Activated naive CD4-positive, alpha-beta T cell treated with anti-CD3 and anti-CD28 coated beads, Interleukin-2, amount 10 ng/mL, durations not matched to agents 7 days and 5 days (primary cell): ENCODE measurements at regions not wholly inside any gene's neighbourhood (a gene's known extent, or its start where the extent isn't known, plus 50 kb on each side); places are given as distances from the start of the nearest gene placed in this dataset.
"Not testable (repeated sequence)": the region's sequence is repeated elsewhere in the genome, so short reads cannot be mapped to it uniquely, and the experiment has no call there.

Experiments
- CTCF ChIA-PET: fragments of 350-600 bp; sonication (Branson Sonifier 250); formaldehyde crosslinking; loops from one replicate; lab custom pipeline; 2021; ENCODE audit warnings: antibody characterized with exemption; lab: Charles Lee
- DNase-seq: peaks from one replicate; pipeline ENCODE4 v3.0.0-alpha.2; 2020
- H3K27ac Mint-ChIP-seq: one replicate; pipeline ENCODE4 v1.8.0; 2021; ENCODE audit warnings: mild to moderate bottlenecking, moderate library complexity, mixed read lengths
- H3K27me3 Mint-ChIP-seq: one replicate; pipeline ENCODE4 v1.8.0; 2021; ENCODE audit warnings: mild to moderate bottlenecking, mixed read lengths
- H3K36me3 Mint-ChIP-seq: one replicate; pipeline ENCODE4 v1.8.0; 2021; ENCODE audit warnings: mixed read lengths
- H3K4me1 Mint-ChIP-seq: one replicate; pipeline ENCODE4 v1.8.0; 2021; ENCODE audit warnings: mixed read lengths
- H3K4me3 Mint-ChIP-seq: one replicate; pipeline ENCODE4 v1.8.0; 2021; ENCODE audit warnings: mild to moderate bottlenecking, moderate library complexity, mixed read lengths
- H3K9me3 Mint-ChIP-seq: one replicate; pipeline ENCODE4 v1.8.0; 2021; ENCODE audit warnings: mixed read lengths

- Mint-ChIP-seq H3K27me3 (no peaks in the 10 kb centered on the region), H3K27ac (no peak overlapping the region), H3K36me3 (no peaks in the 10 kb centered on the region), H3K9me3 (no peaks in the 10 kb centered on the region), H3K4me3 (no peak overlapping the region), H3K4me1 (no peaks in the 10 kb centered on the region)
- no peak for DNase-seq
- CTCF ChIA-PET: no interaction called here
These were observed 135.7 kb downstream of the IGF1 start for GRCh38 chr12:102344691-102345090.

DNA sequence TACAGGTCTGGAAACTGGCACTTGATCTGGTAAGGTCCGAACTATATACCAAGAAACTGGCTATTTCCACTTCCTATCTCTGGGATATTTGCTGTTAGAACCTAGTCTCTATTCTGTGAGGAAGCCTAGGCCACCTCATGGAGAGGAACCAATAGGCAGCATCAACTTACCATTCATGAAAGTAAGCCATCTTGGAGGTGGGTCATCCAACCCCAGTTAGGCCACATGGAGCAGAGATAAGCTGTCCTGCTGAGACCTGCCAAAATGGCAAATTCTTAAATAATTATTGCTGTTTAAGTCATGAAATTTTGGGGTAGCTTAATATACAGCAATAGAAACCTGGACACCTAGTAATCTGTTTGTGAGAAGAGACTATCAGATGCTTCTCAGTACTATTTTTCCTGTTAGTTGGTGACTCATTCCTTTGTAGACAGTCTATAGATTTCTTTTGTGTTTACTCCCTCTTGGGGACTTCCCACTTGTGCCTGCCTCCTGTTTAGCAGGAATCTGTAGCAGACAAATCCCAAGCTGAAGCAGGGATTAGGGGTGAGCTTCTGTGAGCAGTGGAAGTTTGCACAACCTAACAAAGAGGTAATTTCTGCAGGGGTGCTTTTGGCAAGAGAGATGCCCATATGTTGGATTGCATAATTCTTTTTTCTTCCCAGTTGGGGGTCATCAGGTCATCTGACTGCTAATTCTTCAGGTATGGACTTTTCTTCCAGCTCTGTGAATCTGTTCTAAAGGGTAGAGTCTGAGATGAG lies 136.8 kb downstream of the IGF1 start:
- H3K4me1 Mint-ChIP-seq: no peaks in the 10 kb centered on the region
- CTCF ChIA-PET: no interaction called here
- H3K27ac Mint-ChIP-seq: no peak overlapping the region
- DNase-seq: no peak
- H3K4me3 Mint-ChIP-seq: no peak overlapping the region
- no peaks in the 10 kb centered on the region for H3K36me3 Mint-ChIP-seq
- H3K9me3 Mint-ChIP-seq: no peaks in the 10 kb centered on the region
- no peaks in the 10 kb centered on the region for H3K27me3 Mint-ChIP-seq

DNA sequence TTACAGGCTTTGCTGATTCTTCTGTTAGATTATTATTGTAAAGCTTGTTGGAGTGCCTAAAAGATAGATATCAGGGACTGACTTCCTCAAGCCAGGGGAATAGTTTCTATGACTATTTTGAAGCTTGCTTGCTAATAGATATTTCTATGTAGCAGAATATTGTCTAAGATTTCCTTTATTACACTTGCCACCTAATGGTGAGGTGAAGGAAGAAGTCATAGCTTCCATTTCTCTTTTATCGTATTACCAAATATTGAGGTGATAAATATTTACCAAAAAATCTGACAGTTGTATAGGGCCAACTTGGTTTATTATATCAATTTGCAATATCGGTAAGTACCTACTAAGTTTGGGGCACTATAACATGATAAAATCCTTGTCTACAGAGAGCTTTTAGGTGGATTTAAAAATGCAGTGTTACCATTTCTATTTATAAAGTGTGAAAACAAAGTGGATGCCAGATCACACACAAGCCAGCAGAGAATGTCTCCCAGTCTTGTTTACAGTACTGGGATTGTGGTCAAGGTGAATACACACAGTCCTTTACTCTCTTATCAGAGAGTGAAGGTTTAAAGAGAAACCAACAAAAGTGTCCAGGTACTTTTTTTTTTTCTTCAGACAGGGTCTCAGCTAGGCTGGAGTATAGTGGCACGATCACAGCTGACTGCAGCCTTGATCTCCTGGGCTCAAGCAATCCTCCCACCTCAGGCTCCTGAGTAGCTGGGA lies 137.9 kb downstream of the IGF1 start:
- no peaks in the 10 kb centered on the region for H3K36me3 Mint-ChIP-seq
- H3K4me3 Mint-ChIP-seq: no peak overlapping the region
- CTCF ChIA-PET: no interaction called here
- DNase-seq: no peak
- no peaks in the 10 kb centered on the region for H3K27me3 Mint-ChIP-seq
- H3K9me3 Mint-ChIP-seq: no peaks in the 10 kb centered on the region
- no peaks in the 10 kb centered on the region for H3K4me1 Mint-ChIP-seq
- no peak overlapping the region for H3K27ac Mint-ChIP-seq

- H3K9me3 Mint-ChIP-seq: no peaks in the 10 kb centered on the region
- no peaks in the 10 kb centered on the region for H3K36me3 Mint-ChIP-seq
- peaks cover 3% of the 10 kb centered on the region for H3K27me3 Mint-ChIP-seq
- H3K27ac Mint-ChIP-seq: no peak overlapping the region
- no peak for DNase-seq
- CTCF ChIA-PET: no interaction called here
- H3K4me1 Mint-ChIP-seq: no peaks in the 10 kb centered on the region
- no peak overlapping the region for H3K4me3 Mint-ChIP-seq
These were observed 137.1 kb upstream of the PMCH start for GRCh38 chr12:102334765-102335164.

- H3K9me3 Mint-ChIP-seq: no peaks in the 10 kb centered on the region
- CTCF ChIA-PET: no interaction called here
- H3K27ac Mint-ChIP-seq: no peak overlapping the region
- no peak for DNase-seq
- no peaks in the 10 kb centered on the region for H3K36me3 Mint-ChIP-seq
- H3K27me3 Mint-ChIP-seq: peaks cover 3% of the 10 kb centered on the region
- H3K4me3 Mint-ChIP-seq: no peak overlapping the region
- no peaks in the 10 kb centered on the region for H3K4me1 Mint-ChIP-seq
These were observed 133.8 kb upstream of the PMCH start for GRCh38 chr12:102331419-102331818.

GRCh38 chr12:102329883-102330282 lies 132.2 kb upstream of the PMCH start:
- no peaks in the 10 kb centered on the region for H3K4me1 Mint-ChIP-seq
- H3K36me3 Mint-ChIP-seq: no peaks in the 10 kb centered on the region
- H3K4me3 Mint-ChIP-seq: no peak overlapping the region
- H3K27me3 Mint-ChIP-seq: peaks cover 3% of the 10 kb centered on the region
- DNase-seq: no peak
- no peaks in the 10 kb centered on the region for H3K9me3 Mint-ChIP-seq
- no peak overlapping the region for H3K27ac Mint-ChIP-seq
- CTCF ChIA-PET: interaction anchor here (0.6 to 0.7 kb wide), 2 partner anchors 81 to 417 kb away, joined by 3 read pairs; no protein-coding TSS in a partner anchor

DNA sequence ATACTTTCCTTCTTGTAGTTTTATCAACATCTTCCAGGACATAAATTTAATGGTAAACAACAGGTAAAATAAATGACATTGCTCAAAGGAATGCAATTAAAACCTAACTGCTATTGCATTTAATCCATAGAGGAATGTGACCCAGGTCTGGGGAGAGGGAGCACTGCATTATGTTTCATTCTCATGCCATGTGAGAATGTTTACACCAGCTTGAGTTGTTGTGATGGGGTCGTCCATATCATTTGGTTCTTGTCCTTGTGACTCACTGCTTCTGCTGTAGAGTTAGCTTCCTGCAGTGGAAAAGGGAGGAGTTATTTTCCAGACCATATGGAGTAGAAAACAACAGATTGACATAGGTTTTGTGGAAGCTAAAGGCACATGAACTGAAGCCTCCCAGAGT lies 129.3 kb upstream of the PMCH start:
- H3K27me3 Mint-ChIP-seq: no peaks in the 10 kb centered on the region

GRCh38 chr12:102325108-102325507 lies 127.5 kb upstream of the PMCH start:
- CTCF ChIA-PET, H3K9me3 Mint-ChIP-seq, H3K36me3 Mint-ChIP-seq, H3K4me1 Mint-ChIP-seq, H3K27ac Mint-ChIP-seq, H3K4me3 Mint-ChIP-seq, DNase-seq, H3K27me3 Mint-ChIP-seq: not testable (repeated sequence)

More for the DNA sequence above, 129.3 kb upstream of the PMCH start:
- Mint-ChIP-seq H3K27ac (no peak overlapping the region), H3K36me3 (no peaks in the 10 kb centered on the region), H3K9me3 (no peaks in the 10 kb centered on the region), H3K4me1 (no peaks in the 10 kb centered on the region), H3K4me3 (no peak overlapping the region)
- DNase-seq: no peak
- CTCF ChIA-PET: no interaction called here

DNA sequence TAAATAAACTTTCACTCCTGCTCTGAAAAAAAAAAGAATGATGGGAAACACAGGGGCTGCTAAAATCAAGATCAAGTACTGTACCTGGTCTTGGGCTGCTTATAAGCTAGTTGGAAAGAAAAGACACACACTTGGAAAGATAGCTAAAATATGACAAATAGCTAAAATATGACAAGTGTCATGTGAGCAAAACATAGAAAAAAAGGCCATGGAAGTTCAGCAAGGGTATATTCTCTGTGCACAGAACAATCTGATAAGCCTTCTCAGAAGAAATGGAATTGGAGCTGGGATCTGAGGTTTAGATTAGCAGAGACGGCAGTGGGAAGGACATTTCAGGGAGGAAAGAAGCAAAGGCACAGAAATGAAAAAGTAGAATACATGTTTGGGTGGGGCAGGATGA lies 126.2 kb upstream of the PMCH start:
- H3K4me1 Mint-ChIP-seq: no peaks in the 10 kb centered on the region
- DNase-seq: no peak
- no peak overlapping the region for H3K4me3 Mint-ChIP-seq
- H3K27me3 Mint-ChIP-seq: no peaks in the 10 kb centered on the region
- no peak overlapping the region for H3K27ac Mint-ChIP-seq
- CTCF ChIA-PET: no interaction called here
- H3K9me3 Mint-ChIP-seq: no peaks in the 10 kb centered on the region
- no peaks in the 10 kb centered on the region for H3K36me3 Mint-ChIP-seq

- no peak overlapping the region for H3K4me3 Mint-ChIP-seq
- no peaks in the 10 kb centered on the region for H3K9me3 Mint-ChIP-seq
These were observed 124.6 kb upstream of the PMCH start for GRCh38 chr12:102322254-102322653.

GRCh38 chr12:102321305-102322082 lies 123.9 kb upstream of the PMCH start:
- Mint-ChIP-seq H3K9me3 (no peaks in the 10 kb centered on the region), H3K27me3 (no peaks in the 10 kb centered on the region), H3K4me3 (no peak overlapping the region), H3K4me1 (no peaks in the 10 kb centered on the region), H3K27ac (no peak overlapping the region), H3K36me3 (no peaks in the 10 kb centered on the region)
- DNase-seq: no peak
- CTCF ChIA-PET: no interaction called here

More at GRCh38 chr12:102322254-102322653, 124.6 kb upstream of the PMCH start:
- Mint-ChIP-seq H3K4me1 (no peaks in the 10 kb centered on the region), H3K27me3 (no peaks in the 10 kb centered on the region), H3K36me3 (no peaks in the 10 kb centered on the region), H3K27ac (no peak overlapping the region)
- DNase-seq: no peak
- CTCF ChIA-PET: no interaction called here

- Mint-ChIP-seq H3K36me3 (no peaks in the 10 kb centered on the region), H3K27me3 (no peaks in the 10 kb centered on the region), H3K4me1 (no peaks in the 10 kb centered on the region), H3K4me3 (no peak overlapping the region), H3K27ac (no peak overlapping the region), H3K9me3 (no peaks in the 10 kb centered on the region)
- DNase-seq: no peak
- CTCF ChIA-PET: interaction anchor here (1.1 kb wide), 1 partner anchor 167 kb away, joined by 3 read pairs; no protein-coding TSS in a partner anchor
These were observed 119.5 kb upstream of the PMCH start for GRCh38 chr12:102317155-102317554.

- Mint-ChIP-seq H3K9me3 (no peaks in the 10 kb centered on the region), H3K4me1 (no peaks in the 10 kb centered on the region), H3K27ac (no peak overlapping the region), H3K4me3 (no peak overlapping the region), H3K27me3 (no peaks in the 10 kb centered on the region), H3K36me3 (no peaks in the 10 kb centered on the region)
- DNase-seq: no peak
- CTCF ChIA-PET: no interaction called here
These were observed 119.1 kb upstream of the PMCH start for GRCh38 chr12:102316723-102317122.

DNA sequence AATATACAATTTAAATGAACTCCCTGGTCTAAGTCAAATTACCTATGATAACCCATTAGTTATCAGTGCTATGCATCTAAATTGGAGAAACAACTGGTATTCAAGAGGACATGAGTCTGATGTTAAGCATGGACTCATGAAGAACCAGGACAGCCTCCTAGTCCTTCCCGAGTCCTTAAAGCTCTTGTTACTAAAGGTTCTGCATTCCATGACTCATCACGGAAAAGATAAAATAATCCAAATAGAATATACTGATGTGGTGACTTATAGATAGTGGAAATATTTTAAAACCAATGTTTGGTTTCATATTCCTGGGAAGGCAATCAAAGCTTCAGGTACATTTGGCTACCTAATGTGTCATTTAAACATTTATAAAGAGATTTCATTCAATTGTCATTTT lies 117.2 kb upstream of the PMCH start:
- no peaks in the 10 kb centered on the region for H3K36me3 Mint-ChIP-seq
- DNase-seq: no peak
- CTCF ChIA-PET: interaction anchor here (1.4 kb wide), 1 partner anchor 14 kb away, joined by 3 read pairs; no protein-coding TSS in a partner anchor
- no peaks in the 10 kb centered on the region for H3K9me3 Mint-ChIP-seq
- no peak overlapping the region for H3K4me3 Mint-ChIP-seq
- H3K27me3 Mint-ChIP-seq: no peaks in the 10 kb centered on the region
- H3K4me1 Mint-ChIP-seq: no peaks in the 10 kb centered on the region
- H3K27ac Mint-ChIP-seq: no peak overlapping the region
